Ectodermal cell (in vitro differentiated cells): ENCODE measurements at regions not wholly inside any gene's neighbourhood (a gene's known extent, or its start where the extent isn't known, plus 50 kb on each side); places are given as distances from the start of the nearest gene placed in this dataset.

ENCODE experiments used
- H3K27ac ChIP-seq: 2 replicates; pipeline ENCODE4 v1.7.0; 2013; ENCODE audit warnings: mild to moderate bottlenecking, low read depth, low read length; ENCODE audit not compliant: insufficient read depth, poor library complexity, severe bottlenecking
- H3K27me3 ChIP-seq: 2 replicates; pipeline ENCODE4 v1.7.0; 2013; ENCODE audit warnings: mild to moderate bottlenecking, low read length; ENCODE audit not compliant: insufficient read depth, control insufficient read depth, poor library complexity, severe bottlenecking
- H3K36me3 ChIP-seq: one replicate; pipeline ENCODE4 v1.7.0; 2013; ENCODE audit warnings: low read length; ENCODE audit not compliant: control insufficient read depth, insufficient read depth
- H3K4me1 ChIP-seq: one replicate; pipeline ENCODE4 v1.7.0; 2013; ENCODE audit warnings: low read length; ENCODE audit not compliant: control insufficient read depth, insufficient read depth
- H3K4me3 ChIP-seq: 2 replicates; pipeline ENCODE4 v1.7.0; 2013; ENCODE audit warnings: low read depth, low read length, control low read depth; ENCODE audit not compliant: insufficient read depth
- H3K9me3 ChIP-seq: 2 replicates; pipeline ENCODE4 v1.7.0; 2013; ENCODE audit warnings: mild to moderate bottlenecking, low read length, moderate library complexity; ENCODE audit not compliant: control insufficient read depth
- WGBS, 2 experiments: methylation state at CpG; one replicate each; pipeline ENCODE4 v1.1.7; 2013; ENCODE audit warnings: missing lambda C conversion rate in 2 of 2; 5-methylcytosine and 5-hydroxymethylcytosine counted together

- H3K9me3 ChIP-seq, result no peaks in the 10 kb centered on the region
- H3K27me3 ChIP-seq, result no peaks in the 10 kb centered on the region
- H3K27ac ChIP-seq, result no peak overlapping the region
- H3K4me3 ChIP-seq, result no peak overlapping the region
- H3K4me1 ChIP-seq, result no peaks in the 10 kb centered on the region
- H3K36me3 ChIP-seq, result no peaks in the 10 kb centered on the region
- WGBS, 2 experiments, result 90 to 100% methylated on average over 1 to 2 of the region's 3 CpGs
Observed at GRCh38 chr15:46170326-46170725, 535.5 kb downstream of the SQOR start.

DNA sequence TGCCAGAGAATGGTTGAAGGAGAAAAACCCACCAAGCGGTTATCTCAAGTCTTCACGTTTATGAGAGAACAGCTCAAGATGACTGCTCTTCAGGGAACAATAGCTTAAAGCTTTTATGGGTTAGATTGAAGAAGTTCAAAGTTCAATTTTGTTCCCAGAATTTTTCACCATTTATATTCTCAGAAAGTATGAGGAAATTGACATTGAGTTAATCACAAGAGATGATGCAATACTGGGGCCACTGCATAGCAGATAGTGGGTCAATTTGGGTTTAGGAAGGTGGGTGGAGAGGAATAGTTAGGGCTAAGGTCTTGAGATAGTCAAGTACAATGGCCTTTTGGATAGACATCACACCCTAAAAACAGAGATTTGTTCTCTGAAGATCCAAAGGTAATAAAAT lies 539.3 kb downstream of the SQOR start:
- H3K27ac ChIP-seq, result no peak overlapping the region
- 93 to 98% methylated on average over 2 of the region's 2 CpGs for WGBS, 2 experiments
- H3K4me3 ChIP-seq, result no peak overlapping the region
- no peaks in the 10 kb centered on the region for H3K27me3 ChIP-seq
- H3K36me3 ChIP-seq, result no peaks in the 10 kb centered on the region
- H3K9me3 ChIP-seq, result no peaks in the 10 kb centered on the region
- H3K4me1 ChIP-seq, result no peaks in the 10 kb centered on the region

GRCh38 chr15:46177219-46177618 lies 542.4 kb downstream of the SQOR start:
- 83 to 93% methylated on average over 2 of the region's 2 CpGs for WGBS, 2 experiments
- H3K36me3 ChIP-seq, result no peaks in the 10 kb centered on the region
- no peaks in the 10 kb centered on the region for H3K4me1 ChIP-seq
- H3K4me3 ChIP-seq, result no peak overlapping the region
- no peaks in the 10 kb centered on the region for H3K27me3 ChIP-seq
- no peaks in the 10 kb centered on the region for H3K9me3 ChIP-seq
- H3K27ac ChIP-seq, result no peak overlapping the region

DNA sequence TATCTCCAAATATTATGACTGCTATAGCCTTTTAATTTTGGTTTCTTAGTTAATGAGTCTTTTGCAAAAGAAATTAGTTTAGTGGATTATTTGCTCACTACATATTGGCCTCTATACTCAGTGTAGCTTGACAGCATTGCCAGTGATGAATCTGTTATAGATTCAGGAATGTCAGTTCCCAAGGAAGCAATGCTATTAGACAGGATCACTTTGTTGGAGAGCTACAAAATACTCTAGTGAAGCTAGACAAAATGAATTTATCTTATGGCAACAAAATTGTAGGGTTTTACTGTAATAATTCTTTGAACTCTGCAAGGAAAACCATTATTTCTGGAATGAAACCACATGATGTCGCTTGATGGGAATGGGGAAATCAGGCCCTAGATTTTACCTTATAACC lies 543.3 kb downstream of the SQOR start:
- no peaks in the 10 kb centered on the region for H3K9me3 ChIP-seq
- no peaks in the 10 kb centered on the region for H3K4me1 ChIP-seq
- no peaks in the 10 kb centered on the region for H3K36me3 ChIP-seq
- WGBS, 2 experiments, result 95 to 97% methylated on average over 1 of the region's 1 CpG
- H3K27ac ChIP-seq, result no peak overlapping the region
- no peak overlapping the region for H3K4me3 ChIP-seq
- H3K27me3 ChIP-seq, result no peaks in the 10 kb centered on the region

- Histone ChIP-seq H3K4me3 (no peak overlapping the region), H3K9me3 (no peaks in the 10 kb centered on the region), H3K4me1 (no peaks in the 10 kb centered on the region), H3K36me3 (no peaks in the 10 kb centered on the region), H3K27me3 (no peaks in the 10 kb centered on the region), H3K27ac (no peak overlapping the region)
- 90 to 95% methylated on average over 2 of the region's 2 CpGs for WGBS, 2 experiments
Observed at GRCh38 chr15:46207341-46207740, 572.5 kb downstream of the SQOR start.

DNA sequence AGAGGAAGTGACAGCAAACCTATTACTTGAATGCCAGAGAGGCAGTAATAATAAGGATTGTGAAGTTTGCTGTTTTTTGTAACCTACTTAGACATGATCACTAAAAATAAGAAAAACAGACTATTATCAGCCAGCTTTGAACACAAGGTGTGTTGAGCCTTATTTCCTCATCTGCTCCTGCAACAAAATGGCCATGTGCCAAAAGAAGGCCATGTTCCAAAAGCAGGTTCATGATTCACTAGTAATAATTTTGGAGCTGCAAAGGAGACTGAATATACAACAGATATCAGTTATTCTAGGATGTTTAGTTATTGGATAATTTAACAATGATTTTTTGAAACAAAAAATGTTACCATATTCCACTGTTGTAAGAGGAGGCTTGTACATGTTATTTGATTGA lies 578.7 kb downstream of the SQOR start:
- no peaks in the 10 kb centered on the region for H3K36me3 ChIP-seq
- no peak overlapping the region for H3K27ac ChIP-seq
- no peaks in the 10 kb centered on the region for H3K9me3 ChIP-seq
- H3K4me3 ChIP-seq, result no peak overlapping the region
- no peaks in the 10 kb centered on the region for H3K4me1 ChIP-seq
- H3K27me3 ChIP-seq, result no peaks in the 10 kb centered on the region

DNA sequence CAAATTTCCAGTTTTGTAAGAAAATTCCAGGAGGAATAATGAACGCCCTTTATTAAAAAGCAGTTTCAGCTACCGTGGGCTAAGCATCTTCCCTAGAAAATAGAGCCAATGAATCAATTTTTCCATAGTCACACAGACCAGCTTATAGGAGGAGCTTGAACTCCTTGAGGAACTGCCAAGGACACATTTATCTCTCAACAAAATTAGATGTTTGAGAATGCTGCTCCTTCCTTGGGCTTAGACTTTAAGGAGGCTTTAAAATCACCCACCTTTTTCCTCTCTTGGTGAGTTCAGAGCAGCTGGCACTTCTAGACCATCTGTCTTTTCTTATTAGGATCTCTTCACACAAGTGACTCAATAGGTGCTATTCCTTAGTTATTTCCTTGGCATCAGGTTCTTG lies 588.0 kb downstream of the SQOR start:
- Histone ChIP-seq H3K4me3 (no peak overlapping the region), H3K9me3 (no peaks in the 10 kb centered on the region), H3K27ac (no peak overlapping the region), H3K36me3 (no peaks in the 10 kb centered on the region), H3K27me3 (no peaks in the 10 kb centered on the region), H3K4me1 (no peaks in the 10 kb centered on the region)
- 87 to 96% methylated on average over 2 of the region's 2 CpGs for WGBS, 2 experiments

GRCh38 chr15:46229263-46229662 lies 594.4 kb downstream of the SQOR start:
- Histone ChIP-seq H3K27me3 (no peaks in the 10 kb centered on the region), H3K4me3 (no peak overlapping the region), H3K4me1 (no peaks in the 10 kb centered on the region), H3K27ac (no peak overlapping the region), H3K9me3 (no peaks in the 10 kb centered on the region), H3K36me3 (no peaks in the 10 kb centered on the region)
- 31% methylated on average over 1 of the region's 1 CpG for WGBS, 2 experiments

DNA sequence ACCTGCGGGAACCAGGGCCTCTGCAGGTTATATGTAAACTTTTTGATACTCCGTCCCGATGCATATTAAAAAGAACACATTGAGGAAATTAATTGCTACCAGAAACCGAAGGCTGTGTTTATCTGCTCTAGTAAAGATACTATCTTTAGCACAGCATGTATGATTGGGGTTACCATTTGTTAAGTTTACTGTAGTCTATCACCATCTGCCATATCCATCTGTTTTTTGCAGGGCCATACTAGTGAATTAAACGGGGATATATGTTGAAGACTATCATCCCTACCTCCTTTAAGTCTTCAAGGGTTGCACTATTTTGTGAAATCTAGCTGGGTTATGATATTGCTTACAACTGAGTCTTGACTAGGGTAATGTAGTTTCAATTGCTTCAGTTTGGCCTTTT lies 597.0 kb downstream of the SQOR start:
- 88 to 91% methylated on average over 4 to 5 of the region's 5 CpGs for WGBS, 2 experiments
- H3K4me1 ChIP-seq, result no peaks in the 10 kb centered on the region
- H3K4me3 ChIP-seq, result no peak overlapping the region
- no peaks in the 10 kb centered on the region for H3K27me3 ChIP-seq
- no peak overlapping the region for H3K27ac ChIP-seq
- H3K36me3 ChIP-seq, result no peaks in the 10 kb centered on the region
- no peaks in the 10 kb centered on the region for H3K9me3 ChIP-seq

- H3K4me3 ChIP-seq, result no peak overlapping the region
- no peaks in the 10 kb centered on the region for H3K4me1 ChIP-seq
- WGBS, 2 experiments, result 74 to 75% methylated on average over 2 of the region's 2 CpGs
- no peaks in the 10 kb centered on the region for H3K36me3 ChIP-seq
- no peaks in the 10 kb centered on the region for H3K9me3 ChIP-seq
- H3K27ac ChIP-seq, result no peak overlapping the region
- H3K27me3 ChIP-seq, result no peaks in the 10 kb centered on the region
Observed at GRCh38 chr15:46232471-46232870, 597.6 kb downstream of the SQOR start.

GRCh38 chr15:46242935-46243334 lies 608.1 kb downstream of the SQOR start:
- Histone ChIP-seq H3K27ac (no peak overlapping the region), H3K27me3 (no peaks in the 10 kb centered on the region), H3K4me1 (no peaks in the 10 kb centered on the region), H3K4me3 (no peak overlapping the region), H3K9me3 (no peaks in the 10 kb centered on the region), H3K36me3 (no peaks in the 10 kb centered on the region)
- WGBS, 2 experiments, result 89 to 96% methylated on average over 1 of the region's 1 CpG
